HG02981 (cell line): ENCODE measurements at regions not wholly inside any gene's neighbourhood (a gene's known extent, or its start where the extent isn't known, plus 50 kb on each side); places are given as distances from the start of the nearest gene placed in this dataset.
"Not testable (repeated sequence)": the region's sequence is repeated elsewhere in the genome, so short reads cannot be mapped to it uniquely, and the experiment has no call there.

ENCODE experiments used
- ATAC-seq: cut with Tn5 transposase; IDR thresholded peaks from one replicate; pipeline ENCODE4 v1.9.1; 2021; ENCODE audit warnings: mild to moderate bottlenecking, moderate library complexity; ENCODE audit not compliant: unreplicated experiment

- no peak for ATAC-seq
These were observed 297.2 kb upstream of the CRBN start for GRCh38 chr3:3476669-3477068.

- no peak for ATAC-seq
These were observed 289.1 kb upstream of the CRBN start for GRCh38 chr3:3468596-3468995.

GRCh38 chr3:3464131-3464530 is 284.6 kb upstream of the CRBN start:
- no peak for ATAC-seq

DNA sequence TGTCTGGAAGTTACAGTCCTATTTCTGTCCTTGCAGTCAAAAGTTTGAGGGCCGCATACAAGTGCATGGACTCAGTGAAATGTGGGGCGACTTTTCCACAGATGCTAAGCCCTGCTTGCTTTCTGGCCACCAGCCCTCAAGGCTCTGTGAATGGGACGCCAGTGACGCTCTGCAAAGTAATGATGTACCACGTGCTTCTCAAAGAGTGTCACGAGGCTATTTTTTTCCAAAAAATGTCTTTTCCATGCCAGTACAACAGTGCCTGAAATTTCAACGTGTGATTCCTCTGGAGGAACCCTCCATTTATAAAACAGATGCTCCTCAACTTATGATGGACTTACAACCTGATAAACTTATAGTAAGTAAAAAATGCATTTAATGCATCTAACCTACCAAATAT is 281.8 kb upstream of the CRBN start:
- no peak for ATAC-seq

DNA sequence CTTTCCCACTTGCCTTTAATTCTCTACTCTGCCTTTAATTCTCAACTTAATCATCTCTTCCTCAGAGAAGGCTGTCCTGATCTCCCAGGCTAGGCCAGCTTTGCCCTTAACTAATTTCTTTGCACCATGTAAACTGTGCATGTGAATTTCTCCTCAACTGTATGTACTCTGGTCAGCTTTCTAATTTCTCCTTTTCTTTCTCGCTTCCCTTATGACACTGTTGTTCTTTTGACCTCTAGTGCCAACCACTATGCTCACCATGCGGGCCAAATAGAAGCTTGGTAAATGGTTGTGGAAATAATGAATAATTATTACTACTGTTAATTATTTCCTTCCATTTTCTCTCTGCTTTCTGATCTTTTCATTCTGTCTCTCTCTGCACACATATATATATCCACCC is 269.0 kb upstream of the CRBN start:
- no peak for ATAC-seq

DNA sequence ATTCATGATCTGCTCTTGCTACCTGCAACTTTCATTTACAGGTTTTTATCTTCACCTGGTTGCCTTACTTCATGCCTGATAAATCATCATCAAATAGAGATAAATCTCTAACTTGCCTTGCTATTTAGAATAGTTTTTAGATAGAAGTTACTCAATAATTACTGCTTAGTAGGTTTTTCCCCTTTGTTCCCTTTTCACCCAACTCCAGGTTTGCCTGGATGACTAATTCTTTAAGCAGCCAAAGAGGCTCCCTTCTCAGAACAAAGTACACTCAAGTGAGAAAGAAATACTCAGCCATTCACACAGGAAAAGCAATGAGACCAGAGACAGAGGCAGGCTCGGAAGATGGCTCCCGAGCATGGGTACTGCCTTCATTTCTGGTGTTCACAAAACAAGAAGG is 268.1 kb upstream of the CRBN start:
- ATAC-seq: no peak

DNA sequence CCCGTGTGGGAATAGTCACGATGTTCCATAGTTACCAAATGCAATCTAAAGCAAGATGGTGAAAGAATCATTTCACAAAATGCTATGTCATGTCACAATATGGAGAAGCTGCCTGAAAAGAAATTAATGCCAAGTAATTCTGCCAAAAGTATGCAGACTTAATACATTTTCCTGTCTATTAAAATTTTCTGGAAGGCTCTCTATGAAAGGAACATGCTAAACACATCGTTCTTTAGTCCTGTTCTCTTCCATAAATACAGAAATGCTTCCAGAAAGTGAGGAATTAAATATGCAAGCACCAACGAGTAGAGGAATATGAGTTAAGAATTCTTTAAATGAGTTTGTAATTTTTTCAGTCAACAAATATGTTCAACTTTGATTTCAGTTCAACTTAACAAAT is 266.8 kb upstream of the CRBN start:
- ATAC-seq: no peak

DNA sequence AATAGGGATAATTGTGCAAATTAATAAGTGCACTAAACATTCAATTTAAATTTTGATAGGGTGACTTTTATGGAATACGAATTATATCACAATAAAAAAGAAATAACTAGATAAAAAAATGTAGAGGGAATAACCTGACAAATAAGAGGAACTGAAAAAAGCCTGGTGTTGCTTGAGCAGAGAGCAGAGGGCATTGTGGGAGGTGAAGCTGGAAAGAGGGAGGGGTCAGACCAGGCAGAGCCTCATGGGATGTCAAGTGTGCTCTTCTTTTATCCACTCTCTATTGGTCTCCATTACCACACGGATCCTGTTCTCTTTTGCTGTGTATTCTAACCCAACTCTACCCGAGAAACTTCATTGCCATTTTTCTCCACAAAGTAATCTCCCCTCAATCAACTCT is 264.0 kb upstream of the CRBN start:
- ATAC-seq: no peak

DNA sequence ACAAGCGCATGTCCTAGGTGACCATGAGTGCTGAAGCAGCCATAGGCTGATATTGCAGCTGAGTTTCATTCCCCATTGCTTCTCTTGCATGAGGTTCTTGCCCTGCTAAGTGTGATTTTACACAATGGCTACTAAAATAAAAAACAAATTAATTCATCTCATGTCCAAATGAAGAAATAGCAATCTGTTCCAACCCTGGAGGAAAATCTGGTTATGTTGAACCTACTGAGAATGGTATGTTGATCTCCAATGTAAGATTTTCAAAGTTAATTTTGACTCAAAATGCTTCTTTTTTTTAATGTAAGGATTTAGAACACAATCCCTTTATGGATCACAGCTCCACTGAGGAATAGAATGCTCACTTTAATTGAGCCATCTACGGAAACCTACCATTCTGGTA is 254.2 kb upstream of the CRBN start:
- ATAC-seq: no peak

DNA sequence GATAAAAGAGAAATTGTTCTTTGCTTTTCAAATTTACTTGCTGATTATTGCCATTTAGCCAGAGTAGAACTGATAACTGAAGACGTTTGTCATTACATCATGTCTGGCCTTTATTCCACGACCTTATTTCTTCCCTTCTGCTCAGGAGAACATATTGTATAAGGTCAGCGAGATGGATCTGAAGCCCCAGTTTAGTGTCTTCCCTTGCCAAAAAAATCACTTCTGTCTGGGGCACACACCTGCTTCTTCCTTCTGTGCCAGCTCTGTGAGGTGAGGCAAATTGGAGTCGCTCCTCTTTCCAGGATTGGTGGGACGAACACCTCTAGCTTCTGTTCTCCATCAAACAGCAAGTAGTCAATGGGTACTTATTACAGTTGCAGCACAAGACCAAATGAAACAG is 250.3 kb upstream of the CRBN start:
- no peak for ATAC-seq

DNA sequence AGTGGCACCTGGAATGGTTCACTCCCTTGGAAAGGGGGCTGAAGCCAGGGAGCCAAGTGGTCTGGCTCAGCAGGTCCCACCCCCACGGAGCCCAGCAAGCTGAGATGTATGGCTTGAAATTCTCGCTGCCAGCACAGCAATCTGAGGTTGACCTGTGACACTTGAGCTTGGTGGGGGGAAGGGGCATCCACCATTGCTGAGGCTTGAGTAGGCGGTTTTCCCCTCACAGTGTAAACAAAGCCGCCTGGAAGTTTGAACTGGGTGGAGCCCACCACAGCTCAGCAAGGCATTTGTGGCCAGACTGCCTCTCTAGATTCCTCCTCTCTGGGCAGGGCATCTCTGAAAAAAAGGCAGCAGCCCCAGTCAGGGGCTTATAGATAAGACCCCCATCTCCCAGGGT is 228.2 kb upstream of the CRBN start:
- not testable (repeated sequence) for ATAC-seq

DNA sequence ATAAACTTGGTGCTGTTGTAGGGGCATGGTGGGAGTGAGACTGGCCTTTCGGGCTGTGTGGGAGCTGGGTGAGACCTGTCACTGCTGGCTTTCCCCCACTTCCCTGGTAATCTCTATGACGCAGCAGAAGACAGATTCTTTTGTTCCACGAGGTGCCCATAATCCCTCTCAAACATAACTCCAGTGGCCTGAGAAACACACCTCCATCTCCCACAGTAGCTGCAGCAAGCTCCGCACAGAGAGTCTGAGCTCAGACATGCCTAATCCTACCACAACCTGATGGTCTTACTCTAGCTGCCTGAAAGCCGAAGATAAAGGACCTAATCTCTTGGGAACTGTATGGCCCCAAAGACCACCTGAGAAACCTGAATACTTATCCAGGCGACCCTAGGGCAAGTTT is 225.6 kb upstream of the CRBN start:
- ATAC-seq: no peak

- no peak for ATAC-seq
These were observed 224.2 kb upstream of the CRBN start for GRCh38 chr3:3403700-3404099.

- no peak for ATAC-seq
These were observed 213.5 kb upstream of the CRBN start for GRCh38 chr3:3392946-3393345.

DNA sequence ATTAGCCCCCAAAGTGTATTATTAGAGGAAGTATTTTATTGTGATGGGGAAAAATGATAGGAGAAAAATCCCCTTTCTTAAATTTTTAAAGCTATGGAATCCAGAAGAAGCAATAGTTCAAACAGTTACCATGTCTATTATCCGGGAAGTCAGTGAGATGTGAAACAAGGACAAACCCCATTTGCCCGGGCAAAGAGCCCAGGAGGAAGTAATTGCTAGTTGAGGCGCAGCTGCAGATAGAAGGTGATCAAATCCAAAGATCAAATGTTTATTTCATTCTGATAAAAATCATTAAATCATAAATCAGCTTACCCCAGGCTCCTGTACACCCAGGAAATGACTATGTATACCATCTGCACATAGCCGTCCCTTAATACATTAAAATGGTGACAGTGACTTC is 204.0 kb upstream of the CRBN start:
- no peak for ATAC-seq

GRCh38 chr3:3372210-3372777 is 192.8 kb upstream of the CRBN start:
- ATAC-seq: no peak

DNA sequence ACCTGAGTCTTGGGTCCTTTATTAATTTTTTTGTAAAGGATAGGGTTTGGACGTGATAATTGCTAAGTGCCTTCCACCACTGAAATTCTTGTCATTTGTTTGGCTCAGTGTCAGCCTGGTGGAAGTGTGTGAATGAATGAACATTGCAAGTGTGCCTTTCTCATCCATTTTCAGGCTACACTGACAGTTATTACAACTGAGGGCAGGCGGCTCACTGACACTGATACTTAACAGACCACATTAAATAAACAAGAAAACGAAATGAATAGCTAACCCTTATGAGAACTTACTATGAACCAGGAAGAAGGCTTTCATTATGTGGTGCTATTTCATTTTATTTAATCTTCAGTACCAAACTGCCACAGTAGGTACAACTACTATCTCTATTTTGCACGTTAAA is 188.8 kb upstream of the CRBN start:
- no peak for ATAC-seq

DNA sequence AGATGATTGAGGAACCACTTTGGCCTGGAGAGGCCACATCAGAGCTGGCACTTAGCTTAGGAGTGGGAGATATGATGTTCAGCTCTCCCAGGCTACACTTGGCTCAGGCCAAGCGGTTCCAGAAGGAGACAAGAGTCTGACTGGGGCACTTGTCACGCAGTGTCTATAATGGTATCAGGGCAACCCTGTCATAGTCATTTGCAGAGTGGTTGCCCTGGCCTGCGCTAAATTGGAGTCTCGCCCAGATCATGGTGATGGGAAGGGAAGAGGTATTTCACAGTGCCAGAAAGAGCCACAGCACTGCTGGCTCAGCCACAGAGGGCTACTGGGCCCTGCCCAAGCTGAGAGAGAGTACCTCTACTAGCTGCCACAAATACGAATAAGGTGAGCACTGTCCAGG is 186.9 kb upstream of the CRBN start:
- no peak for ATAC-seq

GRCh38 chr3:3365716-3366115 is 186.2 kb upstream of the CRBN start:
- ATAC-seq: no peak

GRCh38 chr3:3356846-3357245 is 177.4 kb upstream of the CRBN start:
- ATAC-seq: no peak

- ATAC-seq: no peak
These were observed 176.0 kb upstream of the CRBN start for GRCh38 chr3:3355442-3355841.

GRCh38 chr3:3353153-3353552 is 173.7 kb upstream of the CRBN start:
- peak; percentile 63 for ATAC-seq

- ATAC-seq: no peak
These were observed 171.7 kb upstream of the CRBN start for GRCh38 chr3:3351226-3351625.

- ATAC-seq: not testable (repeated sequence)
These were observed 167.6 kb upstream of the CRBN start for GRCh38 chr3:3347056-3347455.
